Central memory CD4-positive, alpha-beta T cell (primary cell): ENCODE measurements at regions not wholly inside any gene's neighbourhood (a gene's known extent, or its start where the extent isn't known, plus 50 kb on each side); places are given as distances from the start of the nearest gene placed in this dataset.
"Not testable (repeated sequence)": the region's sequence is repeated elsewhere in the genome, so short reads cannot be mapped to it uniquely, and the experiment has no call there.

ENCODE experiments used
- DNase-seq: peaks from one replicate; pipeline ENCODE4 v3.0.0; 2022

DNA sequence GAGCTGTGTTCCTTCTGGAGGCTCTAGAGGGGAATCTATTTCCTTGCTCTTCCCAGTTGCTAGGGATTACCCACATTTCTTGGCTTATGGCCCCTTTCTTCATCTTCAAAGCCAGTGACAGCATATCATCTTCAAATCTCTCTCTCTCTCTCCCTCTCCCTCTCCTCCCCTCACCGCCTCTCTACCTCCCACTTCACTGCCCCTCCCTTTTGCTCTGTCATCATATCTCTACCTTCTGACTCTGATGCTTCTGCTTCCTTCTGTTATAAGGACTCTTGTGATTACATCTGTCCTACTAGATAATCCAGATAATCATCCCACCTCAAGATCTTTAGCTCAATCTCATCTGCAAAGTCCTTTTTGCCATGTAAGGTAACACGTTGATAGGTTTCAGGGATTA, 93.1 kb upstream of the TEX13D start:
- DNase-seq = peak; percentile 20

DNA sequence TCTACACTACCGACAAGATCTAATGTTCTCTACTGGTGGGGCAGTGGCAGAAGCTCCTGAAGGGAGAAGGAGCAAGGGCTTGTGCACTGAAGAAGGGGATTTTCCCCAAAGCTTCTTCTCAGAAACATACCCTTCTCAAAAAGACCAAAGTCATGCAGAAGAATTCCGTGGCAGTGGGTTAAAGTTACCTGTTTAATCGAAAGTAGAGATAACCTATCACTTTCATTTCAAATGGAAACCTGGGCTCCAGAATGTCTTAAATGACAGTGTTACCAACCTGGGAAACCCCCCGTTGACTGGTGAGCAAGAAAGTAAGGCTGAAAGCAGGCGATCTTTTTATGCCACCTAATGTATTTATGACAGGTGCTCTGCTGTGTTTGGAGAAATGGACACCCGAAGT, 92.5 kb upstream of the TEX13D start:
- peak; percentile 49 for DNase-seq

DNA sequence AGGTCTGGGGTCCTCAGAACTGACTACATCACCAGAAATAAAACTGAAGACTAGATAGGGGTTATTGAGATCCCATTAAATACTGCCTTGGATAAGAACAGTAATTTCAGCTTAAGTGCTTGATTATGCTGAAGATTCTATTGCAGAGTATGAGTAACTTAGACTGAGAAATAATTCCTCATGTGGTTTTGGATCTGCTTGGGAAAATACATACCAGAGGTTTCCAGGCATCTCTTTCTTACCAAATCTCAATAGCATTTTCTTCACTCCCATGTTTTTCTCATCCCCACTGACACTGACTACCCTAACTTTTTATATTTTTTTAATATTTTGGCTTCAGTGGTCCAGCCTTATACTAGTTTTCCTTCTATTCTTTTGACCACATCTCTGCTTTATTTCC, 92.0 kb upstream of the TEX13D start:
- no peak for DNase-seq

DNA sequence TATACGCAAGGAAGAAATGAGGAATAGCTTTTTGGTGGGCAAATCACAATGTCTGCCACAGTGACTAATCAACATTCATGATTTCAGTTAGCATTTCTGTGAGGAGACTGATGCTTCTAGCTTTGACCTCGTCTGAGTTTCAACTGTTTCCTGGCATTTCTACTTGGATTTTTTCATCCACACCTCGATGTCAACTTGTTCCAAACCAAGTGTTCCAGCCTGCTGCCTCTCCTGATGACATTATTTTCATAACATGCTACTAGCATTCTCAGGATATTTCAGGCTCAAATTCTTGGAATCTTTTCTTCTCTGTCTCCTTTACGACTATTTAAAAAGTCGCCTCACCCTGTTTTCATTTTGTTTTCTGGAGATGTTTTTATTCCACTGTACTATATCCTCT, 90.3 kb upstream of the TEX13D start:
- DNase-seq = no peak

DNA sequence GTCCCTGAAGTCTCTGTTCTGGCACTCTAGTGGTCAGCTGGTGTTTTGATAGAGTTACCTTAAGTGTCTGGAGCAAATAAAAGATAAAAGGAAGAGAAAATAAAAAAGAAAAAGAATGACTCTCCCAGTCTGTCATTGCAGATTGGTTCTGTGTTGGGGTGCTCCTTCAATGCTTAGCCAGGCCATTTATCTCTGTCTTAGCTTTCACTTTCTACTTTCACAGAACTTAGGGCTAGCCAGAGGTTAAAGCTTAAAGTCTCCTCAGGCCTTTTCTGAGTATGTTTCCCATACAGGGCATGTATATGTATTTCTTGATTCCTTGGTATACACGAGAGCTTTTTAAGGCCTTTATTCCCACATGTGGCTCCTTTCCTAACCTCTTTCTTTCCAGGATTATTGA, 83.1 kb upstream of the TEX13D start:
- no peak for DNase-seq

DNA sequence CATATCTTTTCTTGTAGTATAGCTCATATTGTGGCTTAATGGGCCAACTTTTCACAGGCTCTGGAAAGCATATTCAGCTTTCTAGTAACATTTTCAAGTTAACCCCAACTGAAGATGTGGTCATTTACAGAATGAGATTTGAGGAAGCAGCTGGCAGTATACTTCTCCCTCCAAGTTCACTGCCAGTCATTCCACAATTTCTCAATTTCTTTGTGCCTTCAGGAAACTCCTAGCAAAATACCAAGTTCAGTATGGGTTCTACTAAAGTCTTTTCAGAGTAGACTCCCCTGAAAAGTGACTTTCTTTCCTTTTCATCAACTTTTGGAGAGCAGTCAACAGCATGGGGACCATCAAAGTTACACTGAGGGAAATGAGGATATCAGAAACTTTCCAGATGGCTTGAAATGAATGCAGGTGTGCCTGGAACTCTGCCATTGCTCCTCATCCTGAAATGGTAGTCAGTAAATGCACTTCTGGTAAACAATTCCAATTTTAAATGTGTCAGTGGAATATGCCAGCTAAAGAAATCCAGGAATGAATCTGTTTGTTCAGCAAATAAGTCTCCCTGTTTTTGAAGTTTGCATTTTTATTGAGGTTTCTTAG, 81.5 kb upstream of the TEX13D start:
- DNase-seq = no peak

DNA sequence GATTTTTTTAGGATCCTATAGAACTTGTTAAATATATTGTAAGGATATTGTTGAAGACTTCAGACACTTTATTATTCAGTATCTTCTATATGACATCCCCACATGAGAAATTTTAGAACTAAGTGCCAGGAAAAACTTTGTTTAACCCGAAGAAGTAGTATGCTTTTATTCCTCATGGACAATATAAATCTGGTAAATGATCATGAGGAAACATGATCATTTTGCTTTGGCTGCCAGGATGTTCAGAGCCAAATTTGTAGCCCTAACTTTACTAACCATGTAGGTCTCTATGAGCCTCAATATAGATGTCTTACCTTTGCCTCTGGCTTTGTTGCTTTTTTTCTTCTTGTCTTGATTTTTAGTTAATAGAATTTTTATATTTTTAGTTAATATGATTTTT, 77.8 kb upstream of the TEX13D start:
- no peak for DNase-seq

DNA sequence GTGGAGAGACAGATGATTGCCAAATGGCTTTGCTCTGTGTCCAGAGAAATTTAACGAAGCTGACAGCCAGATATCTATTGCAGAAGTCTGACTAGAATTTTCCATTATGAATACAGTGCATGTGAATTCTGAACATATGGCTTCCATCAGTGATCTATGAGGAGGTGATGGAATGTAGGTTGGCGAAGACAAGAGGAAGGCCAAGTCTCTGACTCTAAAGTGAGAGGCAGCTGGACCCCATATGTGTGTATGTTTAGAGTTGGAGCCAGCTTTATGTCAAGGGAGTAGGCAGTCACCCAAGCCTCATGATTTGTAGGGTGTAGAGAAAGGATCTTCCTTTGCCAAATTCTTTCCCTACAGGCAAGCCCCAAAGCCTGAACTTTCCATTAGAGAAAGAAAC, 76.2 kb upstream of the TEX13D start:
- no peak for DNase-seq

DNA sequence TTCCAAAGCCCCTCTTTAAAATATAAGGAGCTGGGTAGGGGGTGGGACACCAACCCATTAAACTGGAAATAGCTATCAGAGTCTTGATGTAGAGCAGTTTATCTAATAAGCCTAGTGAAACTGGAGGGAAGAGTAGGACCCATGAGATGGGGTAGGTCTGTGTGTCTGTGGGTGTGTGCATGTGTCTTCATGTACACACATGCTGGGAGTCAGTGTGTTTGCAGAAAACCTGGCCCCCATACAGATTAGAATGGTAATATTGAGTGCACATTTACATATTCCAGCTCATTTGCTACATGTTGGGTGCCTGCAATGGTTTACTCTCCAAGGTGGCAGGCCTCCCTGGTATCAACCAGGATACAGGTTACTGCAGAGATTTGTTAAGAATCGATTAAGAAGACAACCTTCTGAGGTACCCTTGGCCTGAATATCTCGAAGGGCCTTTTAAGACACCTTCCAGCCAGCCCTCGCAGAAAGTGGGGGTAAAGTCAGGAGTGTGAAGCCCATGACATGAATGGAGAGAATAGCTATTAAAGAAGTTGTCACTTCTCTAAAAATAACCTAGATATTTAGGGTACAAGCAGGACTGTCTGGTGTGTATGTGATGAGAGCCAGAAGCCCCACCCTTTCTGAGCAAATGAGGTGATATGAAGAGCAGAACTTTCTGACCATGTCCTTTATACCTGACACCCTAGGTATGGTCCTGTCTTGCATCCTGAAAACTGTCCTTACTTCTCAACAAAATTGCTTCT, 75.7 kb upstream of the TEX13D start:
- DNase-seq = no peak

DNA sequence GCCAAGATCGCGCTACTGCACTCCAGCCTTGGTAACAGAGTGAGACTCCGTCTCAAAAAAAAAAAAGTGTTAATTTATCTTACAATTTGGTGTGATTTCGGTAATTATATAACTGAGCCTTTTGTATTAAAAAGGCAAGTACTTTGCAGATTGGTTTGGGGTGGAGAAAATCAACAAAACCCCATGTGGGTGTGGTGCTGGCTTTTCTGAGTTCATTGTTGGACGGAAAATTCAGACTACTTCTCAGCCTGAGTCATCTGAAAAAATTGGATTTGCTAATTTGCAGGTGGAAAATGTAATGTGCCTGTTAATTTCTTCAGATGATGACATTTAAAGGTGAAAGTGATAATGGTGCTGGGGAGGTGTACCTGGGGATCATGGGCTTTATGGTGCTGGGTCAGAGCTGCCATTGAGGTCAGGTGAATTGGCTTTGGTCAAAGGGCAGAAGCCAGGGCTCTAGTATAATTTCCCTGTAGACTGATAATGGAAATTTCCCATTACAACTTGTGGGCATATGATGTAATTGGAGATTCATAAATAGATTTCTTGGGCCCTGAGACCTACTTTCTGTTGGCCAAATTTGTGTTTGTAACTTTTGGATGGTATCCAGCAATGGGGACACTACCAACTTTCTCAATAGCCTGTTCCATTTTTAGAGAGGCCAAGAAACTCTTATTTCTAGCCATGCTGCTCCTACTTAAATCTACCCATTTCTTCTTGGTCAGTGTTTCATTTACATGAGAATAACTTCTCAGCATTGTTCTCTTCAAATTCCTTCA, 74.3 kb upstream of the TEX13D start:
- DNase-seq = no peak

DNA sequence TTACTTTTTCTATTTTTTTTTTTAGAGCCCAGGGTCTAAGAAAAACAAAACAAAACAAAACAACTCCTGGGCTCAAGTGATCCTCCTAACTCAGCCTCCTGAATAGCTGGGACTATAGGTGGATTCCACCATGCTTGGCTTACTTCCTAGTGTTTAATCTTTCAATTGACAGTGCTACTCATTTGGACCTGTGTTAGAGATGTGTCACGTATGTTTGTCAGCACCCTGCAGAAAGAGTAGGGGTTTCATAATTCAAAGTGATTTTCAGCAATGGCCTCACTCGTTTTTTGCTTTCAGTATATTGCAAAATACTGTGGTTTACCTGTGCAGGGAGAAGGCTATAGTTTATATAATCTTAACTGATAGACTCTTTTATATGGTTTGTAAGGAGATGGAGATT, 71.6 kb upstream of the TEX13D start:
- DNase-seq = no peak

DNA sequence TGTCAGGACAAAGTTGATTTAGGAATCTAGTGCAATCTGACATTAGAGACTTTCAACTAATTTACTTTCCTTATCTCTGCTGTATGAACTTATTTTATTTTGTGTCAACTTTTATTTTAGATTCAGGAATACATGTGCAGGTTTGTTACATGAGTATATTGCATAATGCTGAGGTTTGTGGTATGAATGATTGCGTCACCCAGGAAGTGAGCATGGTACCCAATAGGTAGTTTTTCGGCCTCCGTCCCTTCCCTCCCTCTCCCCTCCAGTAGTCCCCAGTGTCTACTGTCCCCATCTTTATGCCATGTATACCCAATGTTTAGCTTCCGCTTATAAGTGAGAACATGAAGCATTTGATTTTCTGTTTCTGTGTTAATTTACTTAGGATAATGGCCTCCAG, 68.7 kb upstream of the TEX13D start:
- DNase-seq = no peak

DNA sequence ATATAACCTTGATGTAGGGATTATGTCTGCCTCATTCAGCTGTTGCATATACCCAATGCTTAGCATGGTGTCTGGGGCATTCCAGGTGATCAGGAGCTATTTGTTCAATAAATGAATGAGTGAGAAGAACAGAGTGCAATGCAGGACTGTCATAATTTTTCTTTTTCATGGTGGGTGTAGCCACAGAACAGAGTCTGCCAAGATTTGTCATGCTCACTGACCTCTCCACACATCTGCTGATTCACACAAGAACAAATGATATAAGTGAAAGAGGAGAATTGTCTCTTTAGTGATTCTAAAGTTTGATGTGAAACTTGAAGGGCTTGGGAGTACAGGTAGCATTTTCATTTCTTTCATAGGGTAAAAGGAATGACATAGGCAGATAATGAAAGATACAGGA, 64.4 kb upstream of the TEX13D start:
- DNase-seq = no peak

DNA sequence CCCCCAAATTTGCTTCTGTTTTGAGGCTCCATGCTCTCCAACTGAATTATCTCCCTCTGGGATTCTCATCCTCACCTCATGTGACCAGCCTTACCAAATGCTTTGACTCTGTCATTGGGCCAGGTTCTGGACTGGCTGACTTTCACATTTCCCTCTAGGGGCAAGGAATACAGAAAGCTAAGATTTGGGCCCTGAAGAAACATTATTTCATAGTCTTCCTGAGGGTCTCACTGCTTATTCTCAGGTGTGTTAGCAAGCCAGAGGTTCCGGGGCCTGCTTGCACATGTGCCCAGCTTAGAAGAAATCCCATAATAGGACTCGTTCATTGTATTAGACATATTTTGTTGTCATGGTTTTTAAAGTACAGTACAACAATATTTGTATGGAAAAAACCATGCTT, 62.6 kb upstream of the TEX13D start:
- no peak for DNase-seq

DNA sequence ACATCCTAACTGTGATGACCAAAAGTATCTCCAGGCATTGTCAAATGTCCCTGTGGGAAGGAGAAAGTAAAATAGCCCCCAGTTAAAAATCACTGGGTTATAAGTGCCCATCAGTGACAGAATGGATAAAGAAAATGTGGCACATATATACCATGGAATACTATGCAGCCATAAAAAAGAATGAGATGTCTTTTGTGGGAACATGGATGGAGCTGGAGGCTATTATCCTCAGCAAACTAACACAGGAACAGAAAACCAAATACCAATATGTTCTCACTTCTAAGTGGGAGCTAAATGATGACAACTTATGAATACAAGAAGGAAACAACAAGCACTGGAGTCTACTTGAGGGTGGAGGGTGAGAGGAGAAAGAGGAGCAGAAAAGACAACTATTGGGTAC, 60.9 kb upstream of the TEX13D start:
- not testable (repeated sequence) for DNase-seq

DNA sequence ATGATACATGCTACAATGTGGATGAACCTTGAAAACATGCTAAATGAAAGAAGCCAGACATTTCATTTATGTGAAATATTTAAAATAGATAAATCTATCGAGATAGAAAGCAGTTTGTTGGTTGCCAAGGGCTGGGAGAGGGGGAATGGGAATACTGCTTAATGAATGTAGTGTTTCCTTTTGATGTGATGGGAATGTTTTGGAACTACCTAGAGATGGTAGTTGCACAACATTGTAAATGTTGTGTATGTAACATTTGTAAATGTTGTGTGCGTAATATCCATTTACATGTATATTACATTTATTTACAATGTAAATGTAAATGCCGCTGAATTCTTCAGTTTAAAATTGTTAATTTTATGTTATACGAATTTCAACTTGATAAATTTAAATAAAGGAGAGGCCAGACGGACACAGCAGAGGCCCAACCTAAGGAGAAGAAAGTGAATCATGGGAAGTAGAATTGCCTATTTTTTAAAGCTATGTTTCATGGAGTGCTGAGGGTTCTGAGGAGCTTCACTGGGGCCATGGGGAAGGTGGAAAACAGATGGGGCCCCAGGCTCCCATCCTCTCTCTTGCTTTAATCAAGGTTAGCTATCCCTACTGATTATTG, 60.0 kb upstream of the TEX13D start:
- no peak for DNase-seq

DNA sequence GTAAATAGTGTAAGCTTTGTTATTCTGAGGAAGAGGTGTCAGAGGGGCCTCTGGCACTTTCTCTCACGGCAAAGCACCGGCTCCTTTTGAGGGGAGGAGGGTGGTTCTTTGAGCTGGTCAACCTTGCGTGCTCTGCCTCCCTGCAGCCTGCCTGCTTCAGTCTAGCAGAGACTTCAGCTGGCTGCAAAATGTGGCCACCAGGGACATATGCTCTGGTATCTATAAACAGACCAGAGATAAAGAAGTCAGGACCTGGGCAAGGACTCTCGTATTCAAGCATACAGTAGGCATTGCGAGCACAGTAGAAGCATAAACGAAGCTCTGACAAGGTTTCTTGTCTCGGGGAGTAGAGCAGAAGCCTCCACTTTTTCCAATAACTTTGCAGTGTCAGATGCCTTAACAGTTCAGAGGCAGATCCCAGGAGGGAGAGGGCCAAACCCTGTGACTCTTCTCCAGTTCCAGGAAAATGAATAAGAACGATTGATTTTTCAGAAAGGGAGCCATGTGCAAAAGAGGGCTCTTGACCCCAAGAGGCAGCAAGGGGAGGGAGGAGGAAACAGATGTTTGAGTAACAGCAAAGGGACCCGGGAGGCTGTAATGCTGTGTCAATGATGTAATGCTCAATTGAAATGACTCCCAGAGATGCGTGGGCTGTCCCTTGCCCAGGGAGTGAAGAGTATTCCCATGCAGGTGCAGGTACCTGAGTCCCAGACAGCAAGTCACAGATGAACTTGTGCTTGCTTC, 57.9 kb upstream of the TEX13D start:
- no peak for DNase-seq

DNA sequence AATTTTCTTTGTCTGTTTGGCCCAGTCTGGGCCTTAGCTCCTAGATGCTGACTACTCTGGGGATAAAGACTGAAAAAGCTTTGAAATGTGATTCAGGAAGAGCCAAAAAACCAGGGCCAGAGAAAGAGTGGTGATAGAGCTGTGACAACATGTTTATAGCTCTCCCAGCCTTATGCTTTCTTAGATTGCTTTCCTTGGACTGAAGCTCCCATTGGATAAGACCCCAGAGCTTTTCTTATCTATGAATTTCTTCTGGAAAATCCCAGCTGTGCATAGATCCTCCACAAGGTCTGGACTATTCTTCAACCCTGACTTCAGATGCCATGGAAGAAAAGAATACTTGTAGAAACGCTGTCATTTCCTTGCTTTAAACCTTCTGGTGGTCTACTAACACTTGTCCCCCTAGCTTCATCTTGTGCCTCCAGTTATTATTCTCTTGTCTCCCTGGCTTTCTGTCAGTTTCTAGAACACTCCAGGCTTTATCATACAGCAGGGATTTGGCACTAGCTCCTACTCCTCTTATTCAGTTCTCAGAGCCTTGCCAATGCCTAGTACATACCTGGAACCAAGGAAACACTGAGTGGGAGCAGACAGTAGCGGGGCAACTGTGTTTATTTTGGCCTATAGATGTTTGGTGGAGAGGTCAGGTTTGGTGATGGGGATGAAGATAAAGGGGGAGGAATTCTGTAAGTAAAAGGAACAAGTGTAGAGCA, 57.1 kb upstream of the TEX13D start:
- no peak for DNase-seq

DNA sequence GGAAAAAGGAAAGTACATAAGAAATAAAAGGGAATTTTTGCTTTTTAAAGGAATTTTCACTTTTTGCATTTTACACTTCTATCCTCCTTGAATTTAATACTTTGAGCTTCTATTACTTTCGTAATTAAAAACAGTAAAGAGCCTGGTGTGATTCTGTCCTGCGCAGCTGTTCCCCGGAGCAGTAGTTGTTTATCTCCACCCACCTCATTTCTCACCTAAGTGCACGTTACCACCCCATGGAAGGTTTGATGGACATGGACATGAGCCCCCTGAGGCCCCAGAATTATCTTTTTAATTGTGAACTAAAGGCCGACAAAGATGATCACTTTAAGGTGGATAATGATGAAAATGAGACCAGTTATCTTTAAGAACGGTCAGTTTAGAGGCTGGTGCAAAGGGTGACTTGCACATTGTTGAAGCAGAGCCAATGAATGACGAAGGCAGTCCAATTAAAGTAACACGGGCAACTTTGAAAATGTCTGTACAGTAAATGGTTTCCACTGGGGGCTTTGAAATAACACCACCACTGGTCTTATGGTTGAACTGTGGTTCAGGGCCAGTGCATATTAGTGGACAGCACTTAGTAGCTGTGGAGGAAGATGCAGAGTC, 52.1 kb upstream of the TEX13D start:
- DNase-seq = no peak

DNA sequence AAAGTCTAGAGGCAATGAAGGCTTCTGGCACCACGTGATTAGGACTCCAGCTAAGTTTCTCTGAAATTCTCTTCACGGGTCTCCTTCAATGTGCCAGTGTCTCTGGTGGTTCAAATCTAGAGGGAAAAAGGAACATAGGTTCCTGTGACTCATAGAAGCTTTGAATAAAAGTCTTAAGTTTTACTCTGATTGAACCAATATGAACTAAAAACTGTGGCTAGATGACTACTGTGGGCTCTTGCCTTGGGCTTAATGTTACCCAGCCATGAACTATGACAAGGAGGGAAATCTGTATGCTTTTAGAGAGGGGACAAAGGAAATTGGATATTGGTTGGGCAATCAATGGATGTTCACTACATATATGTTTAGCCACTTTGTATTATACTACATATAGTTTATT, 49.9 kb upstream of the TEX13D start:
- no peak for DNase-seq
